Prostate gland (tissue), 2 donors: ENCODE measurements at regions not wholly inside any gene's neighbourhood (a gene's known extent, or its start where the extent isn't known, plus 50 kb on each side); places are given as distances from the start of the nearest gene placed in this dataset.

ENCODE experiments used
- CTCF ChIP-seq, 4 experiments: fragments of 200-600 bp in 2 of 4; fragments of 450-650 bp in 2 of 4; sonication (generic) in 2 of 4; IDR thresholded peaks; 1 replicate in 3 of 4; 2 replicates in 1 of 4; pipeline ENCODE4 v1.5.1; 2016 to 2019; ENCODE audit warnings: antibody characterized with exemption in 4 of 4, mild to moderate bottlenecking in 2 of 4, moderate library complexity in 2 of 4
- POLR2A ChIP-seq: fragments of 450-650 bp; IDR thresholded peaks from one replicate; pipeline ENCODE4 v1.6.1; 2016; ENCODE audit warnings: antibody characterized with exemption, mild to moderate bottlenecking
- POLR2AphosphoS5 ChIP-seq: sonication (generic); formaldehyde crosslinking; IDR thresholded peaks from one replicate; pipeline ENCODE4 v1.6.1; 2017; ENCODE audit warnings: antibody characterized with exemption

- TF ChIP-seq CTCF (IDR thresholded peaks at IDR 0.05) = no peak
- no peak for TF ChIP-seq POLR2AphosphoS5
- TF ChIP-seq POLR2A = no peak
Measured at GRCh38 chr5:113660706-113661250, 147.3 kb downstream of the YTHDC2 start.
